HEK293T (cell line): ENCODE measurements at regions not wholly inside any gene's neighbourhood (a gene's known extent, or its start where the extent isn't known, plus 50 kb on each side); places are given as distances from the start of the nearest gene placed in this dataset.

ENCODE experiments used
- ARNT ChIP-seq: fragments of 450-650 bp; IDR thresholded peaks from 2 replicates; pipeline ENCODE4 v1.6.1; 2017; ENCODE audit warnings: mild to moderate bottlenecking
- CTBP1 ChIP-seq: fragments of 450-650 bp; IDR thresholded peaks from 2 replicates; pipeline ENCODE4 v1.6.1; 2016; ENCODE audit warnings: borderline replicate concordance
- ELF4 ChIP-seq: fragments of 450-650 bp; IDR thresholded peaks from 2 replicates; pipeline ENCODE4 v1.6.1; 2017; ENCODE audit warnings: antibody characterized with exemption
- FOXA1 ChIP-seq: fragments of 450-650 bp; IDR thresholded peaks from 2 replicates; pipeline ENCODE4 v1.6.1; 2016; ENCODE audit warnings: mild to moderate bottlenecking
- FOXK2 ChIP-seq: fragments of 450-650 bp; IDR thresholded peaks from 2 replicates; pipeline ENCODE4 v1.6.1; 2016; ENCODE audit warnings: mild to moderate bottlenecking
- FOXM1 ChIP-seq: fragments of 450-650 bp; IDR thresholded peaks from 2 replicates; pipeline ENCODE4 v1.6.1; 2017; ENCODE audit warnings: mild to moderate bottlenecking, borderline replicate concordance
- SP1 ChIP-seq: fragments of 450-650 bp; IDR thresholded peaks from 2 replicates; pipeline ENCODE4 v1.6.1; 2017
- SUZ12 ChIP-seq: fragments of 450-650 bp; IDR thresholded peaks from 2 replicates; pipeline ENCODE4 v1.6.1; 2016; ENCODE audit warnings: mild to moderate bottlenecking
- TARDBP ChIP-seq: fragments of 450-650 bp; IDR thresholded peaks from 2 replicates; pipeline ENCODE4 v1.6.1; 2016
- TF ChIP-seq, protein P1 (sequence below): fragments of 450-650 bp; IDR thresholded peaks from 2 replicates; pipeline ENCODE4 v1.6.1; 2016

DNA sequence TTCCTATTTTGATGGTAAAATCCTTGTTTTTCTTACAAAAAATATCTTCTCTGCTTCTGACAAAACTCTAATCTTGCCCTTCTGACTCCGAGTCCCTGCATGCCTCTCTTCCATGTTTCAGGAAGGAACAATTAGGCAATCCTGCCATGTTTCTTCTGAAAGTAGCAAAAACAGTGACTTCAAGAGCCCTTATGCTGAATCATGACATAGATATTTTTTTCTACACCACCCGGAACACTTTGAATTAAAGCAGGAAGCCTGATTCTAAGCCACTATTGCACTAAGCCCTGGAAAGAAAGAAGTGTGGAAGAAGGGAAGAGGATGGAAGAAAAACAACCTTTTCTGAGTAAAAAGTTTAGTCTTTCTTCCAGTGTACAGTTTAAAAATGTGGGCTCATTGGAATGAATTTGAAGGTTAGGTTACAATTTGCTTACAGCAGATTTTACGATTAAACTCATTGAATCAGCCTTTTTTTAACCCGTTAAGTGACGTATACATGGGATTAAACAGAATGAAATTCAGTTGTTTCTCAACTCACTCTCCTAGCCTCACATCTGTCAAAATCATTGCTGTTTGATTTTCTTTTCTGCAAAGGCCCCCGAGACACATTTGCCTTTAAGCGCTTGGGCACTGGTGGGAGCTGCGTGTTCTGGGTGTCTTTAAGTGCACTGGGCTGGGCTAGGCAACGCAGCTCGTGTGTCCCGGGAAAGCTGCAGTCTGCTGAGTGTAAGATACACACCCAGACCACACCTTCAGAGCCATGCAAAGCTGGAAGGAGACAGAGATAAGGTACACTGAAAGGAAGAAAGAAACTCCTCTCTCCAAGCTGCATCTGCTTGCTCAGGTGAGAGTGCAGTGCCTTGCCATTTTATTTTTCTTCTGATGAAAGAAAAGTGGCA lies 159.4 kb upstream of the CITED2 start:
- no peak for TF ChIP-seq SUZ12
- no peak for TF ChIP-seq SP1
- no peak for TF ChIP-seq CTBP1
- TF ChIP-seq FOXK2: no peak
- TF ChIP-seq FOXM1: no peak
- TF ChIP-seq ELF4: no peak
- no peak for TF ChIP-seq FOXA1
- TF ChIP-seq, protein P1, sequence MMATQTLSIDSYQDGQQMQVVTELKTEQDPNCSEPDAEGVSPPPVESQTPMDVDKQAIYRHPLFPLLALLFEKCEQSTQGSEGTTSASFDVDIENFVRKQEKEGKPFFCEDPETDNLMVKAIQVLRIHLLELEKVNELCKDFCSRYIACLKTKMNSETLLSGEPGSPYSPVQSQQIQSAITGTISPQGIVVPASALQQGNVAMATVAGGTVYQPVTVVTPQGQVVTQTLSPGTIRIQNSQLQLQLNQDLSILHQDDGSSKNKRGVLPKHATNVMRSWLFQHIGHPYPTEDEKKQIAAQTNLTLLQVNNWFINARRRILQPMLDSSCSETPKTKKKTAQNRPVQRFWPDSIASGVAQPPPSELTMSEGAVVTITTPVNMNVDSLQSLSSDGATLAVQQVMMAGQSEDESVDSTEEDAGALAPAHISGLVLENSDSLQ: no peak
- TF ChIP-seq TARDBP: no peak
- TF ChIP-seq ARNT: no peak
